IPS-NIHi11 (cell line): ENCODE measurements at regions not wholly inside any gene's neighbourhood (a gene's known extent, or its start where the extent isn't known, plus 50 kb on each side); places are given as distances from the start of the nearest gene placed in this dataset.
"Not testable (repeated sequence)": the region's sequence is repeated elsewhere in the genome, so short reads cannot be mapped to it uniquely, and the experiment has no call there.

ENCODE experiments used
- DNase-seq: peaks from one replicate; pipeline ENCODE4 v3.0.0; 2012; ENCODE audit warnings: mixed read lengths, low spot score

- no peak for DNase-seq
These were observed 286.9 kb upstream of the VSTM2A start for GRCh38 chr7:54255242-54255641.

- DNase-seq, result no peak
These were observed 283.0 kb upstream of the VSTM2A start for GRCh38 chr7:54259185-54259584.

GRCh38 chr7:54260941-54261371 is 281.2 kb upstream of the VSTM2A start:
- DNase-seq, result no peak

- DNase-seq, result no peak
These were observed 263.3 kb upstream of the VSTM2A start for GRCh38 chr7:54278847-54279246.

GRCh38 chr7:54292171-54292925 is 249.8 kb upstream of the VSTM2A start:
- peak; percentile 62 for DNase-seq

GRCh38 chr7:54299426-54299825 is 242.7 kb upstream of the VSTM2A start:
- no peak for DNase-seq

GRCh38 chr7:54315955-54316354 is 226.2 kb upstream of the VSTM2A start:
- not testable (repeated sequence) for DNase-seq

GRCh38 chr7:54326592-54327167 is 215.5 kb upstream of the VSTM2A start:
- no peak for DNase-seq

- DNase-seq, result no peak
These were observed 211.9 kb upstream of the VSTM2A start for GRCh38 chr7:54330216-54330800.

GRCh38 chr7:54331311-54331710 is 210.9 kb upstream of the VSTM2A start:
- DNase-seq, result no peak

- DNase-seq, result no peak
These were observed 209.9 kb upstream of the VSTM2A start for GRCh38 chr7:54332301-54332700.

GRCh38 chr7:54333952-54334351 is 208.2 kb upstream of the VSTM2A start:
- no peak for DNase-seq

- no peak for DNase-seq
These were observed 205.4 kb upstream of the VSTM2A start for GRCh38 chr7:54336800-54337199.

- no peak for DNase-seq
These were observed 204.7 kb upstream of the VSTM2A start for GRCh38 chr7:54337466-54337865.

- DNase-seq, result no peak
These were observed 203.9 kb upstream of the VSTM2A start for GRCh38 chr7:54338319-54338718.

GRCh38 chr7:54339073-54339472 is 203.1 kb upstream of the VSTM2A start:
- no peak for DNase-seq

GRCh38 chr7:54342458-54342857 is 199.7 kb upstream of the VSTM2A start:
- DNase-seq, result no peak

- no peak for DNase-seq
These were observed 198.7 kb upstream of the VSTM2A start for GRCh38 chr7:54343511-54343910.

- DNase-seq, result no peak
These were observed 196.4 kb upstream of the VSTM2A start for GRCh38 chr7:54345746-54346145.

- no peak for DNase-seq
These were observed 192.9 kb upstream of the VSTM2A start for GRCh38 chr7:54349229-54349628.

GRCh38 chr7:54354436-54354835 is 187.7 kb upstream of the VSTM2A start:
- no peak for DNase-seq

- no peak for DNase-seq
These were observed 186.3 kb upstream of the VSTM2A start for GRCh38 chr7:54355842-54356241.

GRCh38 chr7:54360075-54360840 is 181.9 kb upstream of the VSTM2A start:
- no peak for DNase-seq
